ENCODE measurements at regions not wholly inside any gene's neighbourhood (a gene's known extent, or its start where the extent isn't known, plus 50 kb on each side); places are given as distances from the start of the nearest gene placed in this dataset.

GRCh38 chr5:4572311-4573100 lies 567.6 kb upstream of the ADAMTS16 start:
- Histone ChIP-seq H3K4me1 (no peaks in the 10 kb centered on the region), H3K4me3 (no peak overlapping the region), H3K9me3 (no peaks in the 10 kb centered on the region), H3K4me2 (no peak overlapping the region), H3K27ac (no peak overlapping the region)
- ChIA-PET CTCF (no interaction called here), POLR2A (no interaction called here)
- 39% methylated on average over 6 of the region's 6 CpGs for WGBS (ENCODE audit: missing lambda C conversion rate)
- ATAC-seq (no peak), DNase-seq (ENCODE audit: low read depth in 1 of 2, low spot score in 1 of 2) (no peak), FAIRE-seq (no peak)
- TF ChIP-seq HDAC2 (IDR thresholded peaks at IDR 0.05) (no peak), MAX (IDR thresholded peaks at IDR 0.05) (no peak), CBX2 (IDR thresholded peaks at IDR 0.05; ENCODE audit: borderline replicate concordance, low read depth) (no peak), HEYL (CRISPR knock-in tag; IDR thresholded peaks at IDR 0.05) (no peak), PBX3 (IDR thresholded peaks at IDR 0.05) (no peak), KDM5A (IDR thresholded peaks at IDR 0.05) (no peak)

GRCh38 chr5:4575608-4576007 lies 564.5 kb upstream of the ADAMTS16 start:
- ChIA-PET CTCF (no interaction called here), POLR2A (no interaction called here)
- DNase-seq (ENCODE audit: low read depth in 1 of 2, low spot score in 1 of 2), result no peak
- ATAC-seq, result no peak
- Histone ChIP-seq H3K9me3 (0 out of 3 replicates have a peak, but pooled peaks cover 3% of the 10 kb centered on the region), H3K27ac (no peak overlapping the region), H3K4me1 (no peaks in the 10 kb centered on the region), H3K4me2 (no peak overlapping the region), H3K4me3 (no peak overlapping the region)
- TF ChIP-seq RAD21 (conservative IDR thresholded peaks at IDR 0.05 in 1 of 2, IDR thresholded peaks at IDR 0.05 in 1 of 2) (no peak), RNF2 (IDR thresholded peaks at IDR 0.05; ENCODE audit: borderline replicate concordance, low read depth) (no peak), E2F6 (IDR thresholded peaks at IDR 0.05; ENCODE audit: borderline replicate concordance, low read depth) (no peak), EHMT2 (IDR thresholded peaks at IDR 0.05; ENCODE audit: low read depth) (no peak), CBX8 (IDR thresholded peaks at IDR 0.05) (no peak), ZNF302 (CRISPR knock-in tag; IDR thresholded peaks at IDR 0.05) (no peak), CBX2 (IDR thresholded peaks at IDR 0.05; ENCODE audit: borderline replicate concordance, low read depth) (no peak), PHF8 (IDR thresholded peaks at IDR 0.05; ENCODE audit: borderline replicate concordance, low read depth) (no peak), ZSCAN20 (CRISPR knock-in tag; IDR thresholded peaks at IDR 0.05) (no peak), BHLHE40 (IDR thresholded peaks at IDR 0.05; ENCODE audit: low read depth, low read length) (no peak), HDAC2 (IDR thresholded peaks at IDR 0.05) (no peak), NR3C1 (IDR thresholded peaks at IDR 0.05) (no peak), HMGXB4 (CRISPR knock-in tag; IDR thresholded peaks at IDR 0.05; ENCODE audit: borderline replicate concordance) (no peak), ELK1 (IDR thresholded peaks at IDR 0.05; ENCODE audit: low read depth, low read length) (no peak), HEYL (CRISPR knock-in tag; IDR thresholded peaks at IDR 0.05) (no peak), SMC3 (IDR thresholded peaks at IDR 0.05) (no peak)
- FAIRE-seq, result no peak
- WGBS (ENCODE audit: missing lambda C conversion rate), result 5% methylated on average over 4 of the region's 4 CpGs
